ENCODE measurements at regions not wholly inside any gene's neighbourhood (a gene's known extent, or its start where the extent isn't known, plus 50 kb on each side); places are given as distances from the start of the nearest gene placed in this dataset.

DNA sequence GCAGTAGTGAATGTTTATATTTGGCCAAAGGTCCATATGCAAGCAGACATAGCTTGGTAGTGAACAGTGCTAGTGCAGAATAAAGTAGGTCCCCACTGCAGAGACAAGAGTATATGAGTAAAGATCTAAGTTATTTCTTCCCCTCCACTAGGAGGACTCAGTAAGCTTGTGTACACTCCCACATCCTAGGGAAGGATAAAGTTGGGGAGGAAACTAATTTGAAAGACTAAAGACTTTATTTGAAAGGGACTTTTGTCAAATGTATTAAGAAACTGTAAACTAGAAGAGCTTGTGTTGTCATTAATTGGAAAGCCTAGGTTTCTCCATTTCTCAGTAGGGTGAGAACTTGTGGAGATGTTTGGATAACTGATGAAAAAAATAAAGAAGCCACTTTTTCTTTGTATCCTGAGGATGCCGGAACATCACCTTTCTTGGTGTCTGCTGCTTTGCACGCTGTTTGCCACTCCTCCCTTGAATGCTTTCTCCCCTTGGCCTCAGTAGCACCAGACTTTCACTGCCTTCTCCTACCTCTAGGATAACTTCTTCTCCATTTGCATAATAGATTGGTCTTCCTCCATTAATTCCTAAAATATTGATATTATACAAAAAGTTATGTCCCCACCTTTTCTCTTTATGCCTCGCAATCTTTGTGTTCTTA lies 329.0 kb downstream of the PARP8 start:
- DNase-seq (no peak), ATAC-seq (no peak)
- H3K27ac ChIP-seq = no peak overlapping the region
- intact Hi-C loops (cut with DNase I; ENCODE audit: low total_unique reads) = no loop called here
- in situ Hi-C loops (cut with MboI; ENCODE audit: low sequenced_read_pairs in 4 of 4) = no loop called here
- TF ChIP-seq CTCF (IDR thresholded peaks at IDR 0.05 in 4 of 5, conservative IDR thresholded peaks at IDR 0.05 in 1 of 5) = no peak
- no peak for TF ChIP-seq POLR2A (IDR thresholded peaks at IDR 0.05)
- H3K4me3 ChIP-seq = no peak overlapping the region
- no peaks in the 10 kb centered on the region for H3K4me1 ChIP-seq
- H3K36me3 ChIP-seq = no peaks in the 10 kb centered on the region
- no peaks in the 10 kb centered on the region for H3K27me3 ChIP-seq
- no peaks in the 10 kb centered on the region for H3K9me3 ChIP-seq

- TF ChIP-seq POLR2A (IDR thresholded peaks at IDR 0.05) (no peak), CTCF (IDR thresholded peaks at IDR 0.05 in 4 of 5, conservative IDR thresholded peaks at IDR 0.05 in 1 of 5) (no peak)
- H3K4me1 ChIP-seq = no peaks in the 10 kb centered on the region
- DNase-seq = no peak
- H3K27me3 ChIP-seq = no peaks in the 10 kb centered on the region
- intact Hi-C loops (cut with DNase I; ENCODE audit: low total_unique reads) = no loop called here
- H3K4me3 ChIP-seq = no peak overlapping the region
- no peak for ATAC-seq
- H3K9me3 ChIP-seq = no peaks in the 10 kb centered on the region
- no peaks in the 10 kb centered on the region for H3K36me3 ChIP-seq
- in situ Hi-C loops (cut with MboI; ENCODE audit: low sequenced_read_pairs in 4 of 4) = no loop called here
- no peak overlapping the region for H3K27ac ChIP-seq
These were observed 334.9 kb downstream of the PARP8 start for GRCh38 chr5:51001227-51001923.

DNA sequence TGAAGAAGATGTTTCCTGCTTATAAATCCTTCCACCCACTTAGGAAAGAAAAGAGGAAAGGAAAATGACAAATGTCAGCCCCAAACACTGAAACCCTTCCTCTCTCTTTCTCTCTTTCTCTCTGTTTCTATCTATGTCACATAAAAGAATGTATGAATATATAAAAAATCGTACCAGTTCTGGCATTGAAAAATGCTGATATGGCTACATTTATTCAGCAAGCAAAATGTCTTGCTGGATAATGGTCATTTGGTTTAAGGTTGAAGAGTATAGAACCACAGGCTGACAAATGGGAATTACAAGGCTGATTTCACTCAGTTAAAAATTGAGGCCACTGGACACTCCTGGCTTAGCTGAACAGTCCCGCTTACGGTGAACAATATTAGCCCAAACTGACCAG lies 335.9 kb downstream of the PARP8 start:
- Histone ChIP-seq H3K36me3 (no peaks in the 10 kb centered on the region), H3K9me3 (no peaks in the 10 kb centered on the region), H3K4me1 (no peaks in the 10 kb centered on the region), H3K27ac (no peak overlapping the region), H3K4me3 (no peak overlapping the region), H3K27me3 (no peaks in the 10 kb centered on the region)
- ATAC-seq (no peak), DNase-seq (no peak)
- intact Hi-C loops (cut with DNase I; ENCODE audit: low total_unique reads) = no loop called here
- in situ Hi-C loops (cut with MboI; ENCODE audit: low sequenced_read_pairs in 4 of 4) = no loop called here
- no peak for TF ChIP-seq POLR2A (IDR thresholded peaks at IDR 0.05)
- no peak for TF ChIP-seq CTCF (IDR thresholded peaks at IDR 0.05 in 4 of 5, conservative IDR thresholded peaks at IDR 0.05 in 1 of 5)

- DNase-seq = no peak
These were observed 346.6 kb downstream of the PARP8 start for GRCh38 chr5:51013036-51013435.

More at GRCh38 chr5:51013036-51013435, 346.6 kb downstream of the PARP8 start:
- intact Hi-C loops (cut with DNase I; ENCODE audit: low total_unique reads) = no loop called here
- in situ Hi-C loops (cut with MboI; ENCODE audit: low sequenced_read_pairs in 4 of 4) = no loop called here
- Histone ChIP-seq H3K36me3 (no peaks in the 10 kb centered on the region), H3K27ac (no peak overlapping the region), H3K4me1 (no peaks in the 10 kb centered on the region), H3K4me3 (no peak overlapping the region), H3K27me3 (no peaks in the 10 kb centered on the region), H3K9me3 (no peaks in the 10 kb centered on the region)
- no peak for ATAC-seq
- no peak for TF ChIP-seq CTCF (IDR thresholded peaks at IDR 0.05 in 4 of 5, conservative IDR thresholded peaks at IDR 0.05 in 1 of 5)
- TF ChIP-seq POLR2A (IDR thresholded peaks at IDR 0.05) = no peak

All from gastrocnemius medialis (tissue), 4 donors.